ENCODE measurements at regions not wholly inside any gene's neighbourhood (a gene's known extent, or its start where the extent isn't known, plus 50 kb on each side); places are given as distances from the start of the nearest gene placed in this dataset.

DNA sequence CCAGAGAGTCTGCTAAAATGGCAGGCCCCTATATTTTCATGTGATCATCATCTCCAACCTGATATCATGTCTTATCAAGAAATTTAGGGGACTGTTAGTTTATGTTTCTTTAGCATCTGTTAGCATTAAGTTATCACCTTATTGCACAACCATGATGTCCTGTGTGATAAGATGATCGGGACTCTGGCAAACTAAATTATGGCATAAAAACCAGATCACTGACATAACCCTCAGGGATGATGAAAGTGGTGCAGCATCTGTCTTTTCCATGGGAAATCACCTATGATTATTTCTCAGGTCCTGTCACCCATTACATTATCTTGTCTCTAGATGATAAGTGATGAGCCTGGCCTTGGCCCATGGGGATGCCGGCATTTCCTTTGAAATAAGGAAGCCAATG lies 458.6 kb upstream of the DCC start:
- Histone ChIP-seq H3K27ac (ENCODE audit: low read depth, low read length, poor library complexity, severe bottlenecking) (no peak overlapping the region), H3K4me3 (ENCODE audit: low read depth, low read length, poor library complexity, severe bottlenecking) (no peak overlapping the region), H3K4me1 (ENCODE audit: insufficient read depth, low read length, poor library complexity, severe bottlenecking) (no peaks in the 10 kb centered on the region), H3K27me3 (replicated peaks; ENCODE audit: insufficient read depth, low read depth, low read length, poor library complexity) (no peaks in the 10 kb centered on the region), H3K36me3 (ENCODE audit: insufficient read depth, low read length, poor library complexity, severe bottlenecking) (no peaks in the 10 kb centered on the region), H3K9me3 (ENCODE audit: low read depth, low read length, poor library complexity, severe bottlenecking) (no peaks in the 10 kb centered on the region)
- CTCF ChIA-PET: no interaction called here
- POLR2A ChIA-PET (ENCODE audit: low non-redundant PET): no interaction called here
- TF ChIP-seq, protein P1, sequence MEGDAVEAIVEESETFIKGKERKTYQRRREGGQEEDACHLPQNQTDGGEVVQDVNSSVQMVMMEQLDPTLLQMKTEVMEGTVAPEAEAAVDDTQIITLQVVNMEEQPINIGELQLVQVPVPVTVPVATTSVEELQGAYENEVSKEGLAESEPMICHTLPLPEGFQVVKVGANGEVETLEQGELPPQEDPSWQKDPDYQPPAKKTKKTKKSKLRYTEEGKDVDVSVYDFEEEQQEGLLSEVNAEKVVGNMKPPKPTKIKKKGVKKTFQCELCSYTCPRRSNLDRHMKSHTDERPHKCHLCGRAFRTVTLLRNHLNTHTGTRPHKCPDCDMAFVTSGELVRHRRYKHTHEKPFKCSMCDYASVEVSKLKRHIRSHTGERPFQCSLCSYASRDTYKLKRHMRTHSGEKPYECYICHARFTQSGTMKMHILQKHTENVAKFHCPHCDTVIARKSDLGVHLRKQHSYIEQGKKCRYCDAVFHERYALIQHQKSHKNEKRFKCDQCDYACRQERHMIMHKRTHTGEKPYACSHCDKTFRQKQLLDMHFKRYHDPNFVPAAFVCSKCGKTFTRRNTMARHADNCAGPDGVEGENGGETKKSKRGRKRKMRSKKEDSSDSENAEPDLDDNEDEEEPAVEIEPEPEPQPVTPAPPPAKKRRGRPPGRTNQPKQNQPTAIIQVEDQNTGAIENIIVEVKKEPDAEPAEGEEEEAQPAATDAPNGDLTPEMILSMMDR (conservative IDR thresholded peaks at IDR 0.05; ENCODE audit: low read depth, low read length): no peak
- TF ChIP-seq EZH2 (IDR thresholded peaks at IDR 0.05; ENCODE audit: borderline replicate concordance, low read depth, low read length, poor library complexity, severe bottlenecking): no peak
- BruUV-seq (replicated peaks): no TSS peak
- DNase-seq (ENCODE audit: low spot score): no peak
- intact Hi-C loops (cut with micrococcal nuclease; ENCODE audit: unreplicated experiment): no loop called here

- intact Hi-C loops (cut with micrococcal nuclease; ENCODE audit: unreplicated experiment): no loop called here
- no peaks in the 10 kb centered on the region for H3K4me1 ChIP-seq (ENCODE audit: insufficient read depth, low read length, poor library complexity, severe bottlenecking)
- H3K9me3 ChIP-seq (ENCODE audit: low read depth, low read length, poor library complexity, severe bottlenecking): no peaks in the 10 kb centered on the region
- no peak overlapping the region for H3K4me3 ChIP-seq (ENCODE audit: low read depth, low read length, poor library complexity, severe bottlenecking)
- no peak for TF ChIP-seq EZH2 (IDR thresholded peaks at IDR 0.05; ENCODE audit: borderline replicate concordance, low read depth, low read length, poor library complexity, severe bottlenecking)
- TF ChIP-seq, protein P1 (conservative IDR thresholded peaks at IDR 0.05; ENCODE audit: low read depth, low read length): no peak
- BruUV-seq (replicated peaks): no TSS peak
- CTCF ChIA-PET: no interaction called here
- POLR2A ChIA-PET (ENCODE audit: low non-redundant PET): no interaction called here
- no peaks in the 10 kb centered on the region for H3K27me3 ChIP-seq (replicated peaks; ENCODE audit: insufficient read depth, low read depth, low read length, poor library complexity)
- H3K36me3 ChIP-seq (ENCODE audit: insufficient read depth, low read length, poor library complexity, severe bottlenecking): no peaks in the 10 kb centered on the region
- H3K27ac ChIP-seq (ENCODE audit: low read depth, low read length, poor library complexity, severe bottlenecking): no peak overlapping the region
- no peak for DNase-seq (ENCODE audit: low spot score)
Measured at GRCh38 chr18:51884039-51884438, 456.0 kb upstream of the DCC start.

DNA sequence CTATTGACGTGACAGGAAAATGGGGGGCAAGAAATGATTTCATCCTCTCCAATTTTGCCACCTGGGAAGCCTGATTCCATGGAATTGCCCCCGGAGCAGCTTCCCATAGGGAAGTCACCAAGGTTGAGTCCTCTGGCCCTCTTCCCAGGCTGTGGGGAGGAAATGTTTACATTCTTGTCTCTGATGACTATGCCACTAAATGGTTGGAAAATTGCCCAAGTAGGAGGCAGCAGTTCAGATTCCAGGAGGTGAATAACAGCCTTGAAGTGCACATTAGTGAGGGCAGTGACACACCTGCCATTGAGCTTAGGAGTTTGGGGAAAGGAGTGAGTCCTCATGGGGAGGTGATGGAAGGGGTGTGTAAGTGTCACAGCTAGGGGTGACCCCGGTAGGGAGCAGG lies 449.2 kb upstream of the DCC start:
- H3K27ac ChIP-seq (ENCODE audit: low read depth, low read length, poor library complexity, severe bottlenecking): no peak overlapping the region
- DNase-seq (ENCODE audit: low spot score): peak; percentile 30
- intact Hi-C loops (cut with micrococcal nuclease; ENCODE audit: unreplicated experiment): no loop called here
- TF ChIP-seq, protein P1 (conservative IDR thresholded peaks at IDR 0.05; ENCODE audit: low read depth, low read length): no peak
- no peak for TF ChIP-seq EZH2 (IDR thresholded peaks at IDR 0.05; ENCODE audit: borderline replicate concordance, low read depth, low read length, poor library complexity, severe bottlenecking)
- no peaks in the 10 kb centered on the region for H3K36me3 ChIP-seq (ENCODE audit: insufficient read depth, low read length, poor library complexity, severe bottlenecking)
- no peaks in the 10 kb centered on the region for H3K4me1 ChIP-seq (ENCODE audit: insufficient read depth, low read length, poor library complexity, severe bottlenecking)
- H3K4me3 ChIP-seq (ENCODE audit: low read depth, low read length, poor library complexity, severe bottlenecking): no peak overlapping the region
- ChIA-PET CTCF (no interaction called here), POLR2A (ENCODE audit: low non-redundant PET) (no interaction called here)
- no peaks in the 10 kb centered on the region for H3K9me3 ChIP-seq (ENCODE audit: low read depth, low read length, poor library complexity, severe bottlenecking)
- peaks cover 5% of the 10 kb centered on the region for H3K27me3 ChIP-seq (replicated peaks; ENCODE audit: insufficient read depth, low read depth, low read length, poor library complexity)
- no TSS peak for BruUV-seq (replicated peaks)

Measured in A673 (cell line).